Jurkat, Clone E6-1 (cell line): ENCODE measurements at regions not wholly inside any gene's neighbourhood (a gene's known extent, or its start where the extent isn't known, plus 50 kb on each side); places are given as distances from the start of the nearest gene placed in this dataset.
A peak's percentile ranks its signal among the peaks of the same experiment; 100 is the strongest.

Source experiments
- DNase-seq: peaks from one replicate; pipeline ENCODE4 v3.0.0-alpha.2; 2011; ENCODE audit warnings: low read depth, low spot score
- H3K4me3 ChIP-seq: 2 replicates; pipeline ENCODE4 v1.5.1; 2011; ENCODE audit warnings: mild to moderate bottlenecking, low read length, control low read depth, moderate library complexity

GRCh38 chr14:21735200-21735599 is 61.6 kb upstream of the OR4E1 start:
- H3K4me3 ChIP-seq = no peak overlapping the region
- no peak for DNase-seq

GRCh38 chr14:21734457-21735074 is 60.9 kb upstream of the OR4E1 start:
- H3K4me3 ChIP-seq = no peak overlapping the region
- DNase-seq = peak; percentile 67

- no peak overlapping the region for H3K4me3 ChIP-seq
- no peak for DNase-seq
Observed at GRCh38 chr14:21729703-21730233, 56.1 kb upstream of the OR4E1 start.

- DNase-seq = no peak
- no peak overlapping the region for H3K4me3 ChIP-seq
Observed at GRCh38 chr14:21725250-21725649, 51.6 kb upstream of the OR4E1 start.

- no peak for DNase-seq
- H3K4me3 ChIP-seq = no peak overlapping the region
Observed at GRCh38 chr14:21724090-21724973, 50.7 kb upstream of the OR4E1 start.

- no peak overlapping the region for H3K4me3 ChIP-seq
- peak; percentile 32 for DNase-seq
Observed at GRCh38 chr14:21723431-21724045, 49.9 kb upstream of the OR4E1 start.
